ENCODE measurements at regions not wholly inside any gene's neighbourhood (a gene's known extent, or its start where the extent isn't known, plus 50 kb on each side); places are given as distances from the start of the nearest gene placed in this dataset.

- POLR2A ChIA-PET, result no interaction called here
- intact Hi-C loops (cut with micrococcal nuclease; ENCODE audit: unreplicated experiment), result no loop called here
- H3K27ac ChIP-seq (ENCODE audit: control insufficient read depth, insufficient read depth), result no peak overlapping the region
- BruUV-seq (replicated peaks), result no TSS peak
- no peak overlapping the region for H2AFZ ChIP-seq (ENCODE audit: control insufficient read depth, low read depth, low read length)
- no peak overlapping the region for H3K9ac ChIP-seq (ENCODE audit: control insufficient read depth, insufficient read depth, low read length)
- RAD21 ChIA-PET (ENCODE audit: unreplicated experiment), result no interaction called here
- no peaks in the 10 kb centered on the region for H4K20me1 ChIP-seq (ENCODE audit: control insufficient read depth, insufficient read depth)
- H3K4me3 ChIP-seq, result no peak overlapping the region
- in situ Hi-C loops (cut with MboI), result no loop called here
- no peak overlapping the region for H3K4me2 ChIP-seq (ENCODE audit: control insufficient read depth, insufficient read depth)
- no peak for TF ChIP-seq USF1 (IDR thresholded peaks at IDR 0.05; ENCODE audit: borderline replicate concordance, extremely low read length, insufficient read depth, low read depth, low read length)
- no peak for TF ChIP-seq ZBTB4 (CRISPR knock-in tag; IDR thresholded peaks at IDR 0.05)
- TF ChIP-seq PML (IDR thresholded peaks at IDR 0.05; ENCODE audit: low read length), result no peak
- no peak for TF ChIP-seq NR2C1 (IDR thresholded peaks at IDR 0.05)
- no peak for TF ChIP-seq CHD2 (IDR thresholded peaks at IDR 0.05; ENCODE audit: borderline replicate concordance, low read depth, low read length)
- no peak for TF ChIP-seq CTCF (IDR thresholded peaks at IDR 0.05 in 2 of 3, conservative IDR thresholded peaks at IDR 0.05 in 1 of 3; ENCODE audit: control insufficient read depth in 2 of 3, extremely low read depth in 1 of 3, insufficient read depth in 1 of 3, low read depth in 3 of 3, low read length in 3 of 3)
- TF ChIP-seq ATF3 (IDR thresholded peaks at IDR 0.05; ENCODE audit: borderline replicate concordance, extremely low read depth, low read depth, low read length), result no peak
- TF ChIP-seq ZNF24 (IDR thresholded peaks at IDR 0.05), result no peak
- TF ChIP-seq MEF2B (IDR thresholded peaks at IDR 0.05; ENCODE audit: partially characterized antibody, poor library complexity, severe bottlenecking), result no peak
- TF ChIP-seq RCOR1 (conservative IDR thresholded peaks at IDR 0.05; ENCODE audit: low read depth, low read length), result no peak
- no peak for TF ChIP-seq STAT1 (conservative IDR thresholded peaks at IDR 0.05)
- TF ChIP-seq CEBPZ (IDR thresholded peaks at IDR 0.05; ENCODE audit: low read depth, low read length), result no peak
- ATAC-seq, result no peak
- H3K4me1 ChIP-seq (ENCODE audit: control insufficient read depth, insufficient read depth, low read length), result no peaks in the 10 kb centered on the region
- no peaks in the 10 kb centered on the region for H3K9me3 ChIP-seq (replicated peaks; ENCODE audit: control insufficient read depth, insufficient read depth, low read length)
- H3K27me3 ChIP-seq (replicated peaks in 1 of 2; ENCODE audit: control insufficient read depth in 2 of 2, insufficient read depth in 2 of 2, low read length in 1 of 2), result no peaks in the 10 kb centered on the region
- no peaks in the 10 kb centered on the region for H3K36me3 ChIP-seq (ENCODE audit: control insufficient read depth in 2 of 2, insufficient read depth in 2 of 2, low read length in 1 of 2)
- SMC1A ChIA-PET (ENCODE audit: uncharacterized antibody, unreplicated experiment), result no interaction called here
- peak; percentile 13 for FAIRE-seq
- 79% methylated on average over 1 of the region's 1 CpG for WGBS (ENCODE audit: insufficient coverage, insufficient replicate concordance, low lambda C conversion rate, missing lambda C conversion rate)
- no peak for DNase-seq (ENCODE audit: low read depth, low spot score)
- CTCF ChIA-PET, result no interaction called here
- no peaks in the 10 kb centered on the region for H3K79me2 ChIP-seq (ENCODE audit: control insufficient read depth, insufficient read depth, low read length)
Observed at GRCh38 chr10:88211230-88211629, 347.8 kb downstream of the PTEN start.

Data from GM12878 (cell line).